ENCODE measurements at regions not wholly inside any gene's neighbourhood (a gene's known extent, or its start where the extent isn't known, plus 50 kb on each side); places are given as distances from the start of the nearest gene placed in this dataset.

DNA sequence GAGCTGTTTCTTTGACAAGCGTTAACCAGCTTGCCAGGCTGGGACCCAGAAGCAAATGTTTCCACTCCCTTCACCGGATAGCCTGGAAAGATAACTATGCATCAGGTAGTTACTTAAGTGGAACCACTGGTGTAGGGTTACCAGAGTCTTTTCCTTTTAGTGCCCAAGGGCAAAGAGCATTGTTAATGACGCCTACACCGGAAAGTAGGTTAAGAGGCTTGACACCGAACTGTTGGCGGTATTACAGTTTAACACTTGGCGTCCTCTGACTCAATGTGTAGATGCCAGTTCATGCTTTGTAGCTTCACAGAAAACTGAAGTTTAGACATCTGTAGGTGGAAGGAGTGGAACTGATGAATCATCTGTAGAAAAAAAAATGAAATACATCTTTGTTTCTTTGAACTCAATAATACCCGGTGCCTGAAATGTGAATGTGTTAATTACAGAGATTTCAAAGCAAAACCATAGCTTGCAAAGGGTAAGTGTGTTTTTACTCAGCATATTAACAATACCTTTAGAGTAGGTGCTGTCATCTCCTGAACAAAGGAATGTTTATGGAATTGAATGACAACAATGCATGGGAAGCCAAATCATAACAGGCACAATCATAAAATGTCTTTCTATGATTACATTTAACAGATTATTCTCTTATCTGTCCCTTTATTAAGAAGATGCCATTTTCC is 426.7 kb upstream of the SALL1 start:
- H4K20me1 ChIP-seq (replicated peaks; ENCODE audit: control insufficient read depth, extremely low read depth, insufficient read depth, low read length): no peaks in the 10 kb centered on the region
- FAIRE-seq: peak; percentile 33
- no peaks in the 10 kb centered on the region for H3K9me3 ChIP-seq (replicated peaks; ENCODE audit: control insufficient read depth, insufficient read depth, low read length)
- H2AFZ ChIP-seq (ENCODE audit: low read depth, low read length): peak overlapping the region; percentile 56
- TF ChIP-seq GATA2 (IDR thresholded peaks at IDR 0.05; ENCODE audit: insufficient read depth, insufficient read length, low read depth, low read length): peak; percentile 32
- peak; percentile 28 for TF ChIP-seq FOS (IDR thresholded peaks at IDR 0.05; ENCODE audit: borderline replicate concordance, insufficient read depth, low read length)
- no peak for TF ChIP-seq MYC (IDR thresholded peaks at IDR 0.05; ENCODE audit: low read depth, low read length)
- H3K4me2 ChIP-seq (ENCODE audit: insufficient read depth, low read length): peak overlapping the region; percentile 52
- H3K27me3 ChIP-seq (ENCODE audit: control insufficient read depth in 2 of 2, insufficient read depth in 2 of 2, low read length in 2 of 2): no peaks in the 10 kb centered on the region
- peak; percentile 37 for DNase-seq (ENCODE audit: low read depth, low spot score)
- ChIA-PET CTCF (no interaction called here), POLR2A (no interaction called here)
- no peaks in the 10 kb centered on the region for H3K36me3 ChIP-seq (ENCODE audit: control insufficient read depth in 2 of 2, extremely low read depth in 1 of 2, insufficient read depth in 2 of 2, low read length in 2 of 2)
- peaks cover 8% of the 10 kb centered on the region for H3K4me1 ChIP-seq (ENCODE audit: control insufficient read depth, extremely low read depth, insufficient read depth, low read length)
- BruUV-seq (replicated peaks): no TSS peak
- no peak overlapping the region for H3K27ac ChIP-seq (ENCODE audit: insufficient read depth, low read depth, low read length)
- no peaks in the 10 kb centered on the region for H3K9me1 ChIP-seq (replicated peaks; ENCODE audit: control insufficient read depth, extremely low read depth, insufficient read depth, low read length)
- H3K4me3 ChIP-seq (replicated peaks in 1 of 3; ENCODE audit: insufficient read depth in 1 of 3, low read depth in 1 of 3, low read length in 3 of 3): no peak overlapping the region
- intact Hi-C loops (cut with micrococcal nuclease) (no loop called here), dilution Hi-C loops (cut with MboI; ENCODE audit: extremely low pct_ligation_motif_present, low sequenced_read_pairs) (no loop called here)
- H3K9ac ChIP-seq (replicated peaks; ENCODE audit: extremely low read depth, insufficient read depth, low read length): no peak overlapping the region
- no peaks in the 10 kb centered on the region for H3K79me2 ChIP-seq (ENCODE audit: control insufficient read depth, insufficient read depth, low read length)

DNA sequence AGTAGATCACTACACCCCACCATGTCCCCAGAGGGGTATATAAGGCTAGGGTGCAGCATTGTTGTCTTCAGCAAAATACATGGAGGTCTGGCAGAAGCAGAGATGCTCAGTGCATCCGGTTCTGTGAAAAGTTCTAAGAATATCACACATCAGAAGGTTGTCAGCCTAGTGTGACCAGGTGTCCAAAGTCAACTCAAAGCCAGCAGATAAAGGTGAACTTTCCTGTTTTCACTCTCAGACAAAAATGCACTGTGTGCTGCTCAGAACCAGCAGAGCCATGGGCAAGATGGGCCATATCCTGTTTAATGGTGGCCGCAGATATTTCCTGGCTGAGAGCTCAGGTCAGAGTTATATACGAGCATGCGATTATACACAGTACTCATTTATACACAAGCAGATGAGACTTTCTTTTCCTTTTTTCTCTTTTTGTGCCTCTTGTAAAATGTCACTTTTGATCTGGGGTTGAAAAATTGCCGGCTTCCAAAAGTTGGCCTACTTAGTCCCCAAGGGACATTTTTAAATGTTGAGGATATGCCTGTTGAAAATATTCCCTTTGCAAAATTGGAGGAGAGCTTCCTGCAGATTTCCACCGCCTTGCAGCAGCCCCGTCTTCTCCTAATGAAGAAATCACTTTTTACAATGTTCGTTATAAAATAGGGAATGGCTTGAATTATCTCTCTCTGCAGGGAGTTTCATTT is 425.6 kb upstream of the SALL1 start:
- dilution Hi-C loops (cut with MboI; ENCODE audit: extremely low pct_ligation_motif_present, low sequenced_read_pairs) (no loop called here), intact Hi-C loops (cut with micrococcal nuclease) (no loop called here)
- TF ChIP-seq JUN (IDR thresholded peaks at IDR 0.05; ENCODE audit: borderline replicate concordance, insufficient read depth, insufficient read length, low read depth): no peak
- no peak for TF ChIP-seq FOS (IDR thresholded peaks at IDR 0.05; ENCODE audit: borderline replicate concordance, insufficient read depth, low read length)
- TF ChIP-seq POLR2AphosphoS5 (IDR thresholded peaks at IDR 0.05; ENCODE audit: insufficient read depth, low read depth, low read length): no peak
- TF ChIP-seq, protein P1, sequence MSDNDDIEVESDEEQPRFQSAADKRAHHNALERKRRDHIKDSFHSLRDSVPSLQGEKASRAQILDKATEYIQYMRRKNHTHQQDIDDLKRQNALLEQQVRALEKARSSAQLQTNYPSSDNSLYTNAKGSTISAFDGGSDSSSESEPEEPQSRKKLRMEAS (IDR thresholded peaks at IDR 0.05; ENCODE audit: insufficient read depth, insufficient read length): no peak
- TF ChIP-seq POLR2A (IDR thresholded peaks at IDR 0.05; ENCODE audit: low read depth, low read length): no peak
- no peak for TF ChIP-seq GATA2 (IDR thresholded peaks at IDR 0.05; ENCODE audit: insufficient read depth, insufficient read length, low read depth, low read length)
- TF ChIP-seq EZH2 (IDR thresholded peaks at IDR 0.05; ENCODE audit: borderline replicate concordance, low read depth, low read length, severe bottlenecking): no peak
- TF ChIP-seq, protein P2, sequence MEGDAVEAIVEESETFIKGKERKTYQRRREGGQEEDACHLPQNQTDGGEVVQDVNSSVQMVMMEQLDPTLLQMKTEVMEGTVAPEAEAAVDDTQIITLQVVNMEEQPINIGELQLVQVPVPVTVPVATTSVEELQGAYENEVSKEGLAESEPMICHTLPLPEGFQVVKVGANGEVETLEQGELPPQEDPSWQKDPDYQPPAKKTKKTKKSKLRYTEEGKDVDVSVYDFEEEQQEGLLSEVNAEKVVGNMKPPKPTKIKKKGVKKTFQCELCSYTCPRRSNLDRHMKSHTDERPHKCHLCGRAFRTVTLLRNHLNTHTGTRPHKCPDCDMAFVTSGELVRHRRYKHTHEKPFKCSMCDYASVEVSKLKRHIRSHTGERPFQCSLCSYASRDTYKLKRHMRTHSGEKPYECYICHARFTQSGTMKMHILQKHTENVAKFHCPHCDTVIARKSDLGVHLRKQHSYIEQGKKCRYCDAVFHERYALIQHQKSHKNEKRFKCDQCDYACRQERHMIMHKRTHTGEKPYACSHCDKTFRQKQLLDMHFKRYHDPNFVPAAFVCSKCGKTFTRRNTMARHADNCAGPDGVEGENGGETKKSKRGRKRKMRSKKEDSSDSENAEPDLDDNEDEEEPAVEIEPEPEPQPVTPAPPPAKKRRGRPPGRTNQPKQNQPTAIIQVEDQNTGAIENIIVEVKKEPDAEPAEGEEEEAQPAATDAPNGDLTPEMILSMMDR (IDR thresholded peaks at IDR 0.05; ENCODE audit: extremely low read depth in 1 of 2, insufficient read depth in 1 of 2, low read depth in 1 of 2, low read length in 2 of 2): no peak
- TF ChIP-seq MYC (IDR thresholded peaks at IDR 0.05; ENCODE audit: low read depth, low read length): no peak
- Histone ChIP-seq H3K9me1 (replicated peaks; ENCODE audit: control insufficient read depth, extremely low read depth, insufficient read depth, low read length) (no peaks in the 10 kb centered on the region), H3K9me3 (replicated peaks; ENCODE audit: control insufficient read depth, insufficient read depth, low read length) (no peaks in the 10 kb centered on the region), H3K27me3 (ENCODE audit: control insufficient read depth in 2 of 2, insufficient read depth in 2 of 2, low read length in 2 of 2) (no peaks in the 10 kb centered on the region), H2AFZ (ENCODE audit: low read depth, low read length) (no peak overlapping the region), H3K36me3 (ENCODE audit: control insufficient read depth in 2 of 2, extremely low read depth in 1 of 2, insufficient read depth in 2 of 2, low read length in 2 of 2) (no peaks in the 10 kb centered on the region), H3K9ac (replicated peaks; ENCODE audit: extremely low read depth, insufficient read depth, low read length) (no peak overlapping the region), H3K4me2 (ENCODE audit: insufficient read depth, low read length) (no peak overlapping the region), H3K79me2 (ENCODE audit: control insufficient read depth, insufficient read depth, low read length) (no peaks in the 10 kb centered on the region), H3K4me1 (ENCODE audit: control insufficient read depth, extremely low read depth, insufficient read depth, low read length) (peaks cover 8% of the 10 kb centered on the region), H3K27ac (ENCODE audit: insufficient read depth, low read depth, low read length) (no peak overlapping the region), H4K20me1 (replicated peaks; ENCODE audit: control insufficient read depth, extremely low read depth, insufficient read depth, low read length) (no peaks in the 10 kb centered on the region), H3K4me3 (replicated peaks in 1 of 3; ENCODE audit: insufficient read depth in 1 of 3, low read depth in 1 of 3, low read length in 3 of 3) (no peak overlapping the region)
- DNase-seq (ENCODE audit: low read depth, low spot score) (no peak), FAIRE-seq (no peak)
- BruUV-seq (replicated peaks): no TSS peak
- CTCF ChIA-PET: no interaction called here
- POLR2A ChIA-PET: no interaction called here

Data from endothelial cell of umbilical vein (primary cell).